ENCODE measurements at regions not wholly inside any gene's neighbourhood (a gene's known extent, or its start where the extent isn't known, plus 50 kb on each side); places are given as distances from the start of the nearest gene placed in this dataset.

DNA sequence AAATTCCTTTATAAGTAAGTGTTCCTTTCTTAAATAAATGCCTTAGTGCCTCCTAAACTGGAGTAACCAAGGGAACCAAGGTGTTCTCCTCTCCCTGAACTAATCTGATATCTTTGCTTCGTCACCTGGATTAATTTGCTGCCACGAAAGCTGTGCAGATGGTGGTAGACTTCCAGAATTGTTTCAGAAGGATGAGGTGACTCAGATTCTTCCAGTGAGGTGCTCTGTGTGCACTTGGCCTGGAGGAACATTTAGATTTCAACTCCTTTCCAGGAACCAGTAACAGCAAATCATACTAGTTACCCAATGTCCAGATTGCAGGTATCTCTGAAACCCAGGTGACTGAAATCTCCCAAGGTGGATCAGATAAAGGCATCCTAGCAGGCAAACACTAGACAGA lies 181.9 kb downstream of the FAT3 start:
- H2BK20ac ChIP-seq (ENCODE audit: low read depth, low read length, poor library complexity, severe bottlenecking) = no peak overlapping the region
- H3T11ph ChIP-seq (ENCODE audit: low read length) = no peak overlapping the region
- no peaks in the 10 kb centered on the region for H4K20me1 ChIP-seq (ENCODE audit: control insufficient read depth, insufficient read depth, insufficient read length)
- H3K4me2 ChIP-seq (ENCODE audit: insufficient read depth, insufficient read length, low read length) = no peak overlapping the region
- H3K14ac ChIP-seq (ENCODE audit: insufficient read depth, low read length) = no peak overlapping the region
- H3K23me2 ChIP-seq (ENCODE audit: insufficient read length, low read depth, low read length, poor library complexity, severe bottlenecking) = no peaks in the 10 kb centered on the region
- no peak for TF ChIP-seq CTCF (conservative IDR thresholded peaks at IDR 0.05)
- H2AFZ ChIP-seq (ENCODE audit: low read length) = no peak overlapping the region
- Mint-ChIP-seq H3K4me3 (no peak overlapping the region), H3K27me3 (ENCODE audit: low read depth) (no peaks in the 10 kb centered on the region), H3K4me1 (peaks cover 57 to 61% of the 10 kb centered on the region in 2 experiments), H3K27ac (peak overlapping the region in 2 of 3 experiments; percentile 16 to 46; a peak in 3 of 7 replicates), H3K36me3 (ENCODE audit: insufficient read depth in 1 of 3, low read depth in 3 of 3) (peaks cover 20 to 28% (median 27%) of the 10 kb centered on the region in 3 experiments), H3K9me3 (peaks cover 8 to 22% of the 10 kb centered on the region in 2 experiments)
- H3K79me2 ChIP-seq (ENCODE audit: insufficient read depth, low read length) = peaks cover 6% of the 10 kb centered on the region; the same call in 1 of the 2 replicates
- no peak overlapping the region for H3K4ac ChIP-seq (ENCODE audit: low read depth, low read length)
- H4K8ac ChIP-seq (replicated peaks; ENCODE audit: insufficient read length, low read depth, low read length) = no peak overlapping the region
- H3K9ac ChIP-seq (ENCODE audit: extremely low read depth, insufficient read length, low read length) = no peak overlapping the region
- H3K79me1 ChIP-seq (ENCODE audit: insufficient read depth, low read depth, low read length, poor library complexity, severe bottlenecking) = no peaks in the 10 kb centered on the region
- H2BK15ac ChIP-seq (ENCODE audit: low read depth, low read length) = no peak overlapping the region
- peak overlapping the region; percentile 59 for H2BK5ac ChIP-seq (ENCODE audit: insufficient read length, low read length)
- no peaks in the 10 kb centered on the region for H3K27me3 ChIP-seq (ENCODE audit: insufficient read depth, low read length)
- no peak overlapping the region for H2AK5ac ChIP-seq (ENCODE audit: insufficient read length, low read length)
- no peak overlapping the region for H4K5ac ChIP-seq (ENCODE audit: insufficient read length, low read depth, low read length)
- H4K91ac ChIP-seq (ENCODE audit: insufficient read length, low read depth, low read length) = no peak overlapping the region
- no CpG with 5 or more reads among the region's 2 CpGs for WGBS (ENCODE audit: extremely low coverage, insufficient read length, low lambda C conversion rate)
- peaks cover 4% of the 10 kb centered on the region for H3K9me3 ChIP-seq (ENCODE audit: control insufficient read depth, low read depth, low read length)
- H2BK120ac ChIP-seq (ENCODE audit: low read depth, low read length, poor library complexity, severe bottlenecking) = no peak overlapping the region
- peaks cover 25% of the 10 kb centered on the region for H3K4me1 ChIP-seq (ENCODE audit: insufficient read depth, low read length)
- DNase-seq = no peak
- no peak overlapping the region for H3K18ac ChIP-seq (ENCODE audit: insufficient read length, low read depth, low read length)
- H2BK12ac ChIP-seq (ENCODE audit: insufficient read length, low read depth, low read length) = peak overlapping the region; percentile 64
- H3K27ac ChIP-seq (ENCODE audit: insufficient read length, low read depth, low read length) = peak overlapping the region; percentile 7
- no peak overlapping the region for H3K56ac ChIP-seq (ENCODE audit: insufficient read length, low read depth, low read length)
- H3K23ac ChIP-seq (ENCODE audit: insufficient read length, low read depth, low read length) = no peak overlapping the region
